HL-60 (cell line): ENCODE measurements at regions not wholly inside any gene's neighbourhood (a gene's known extent, or its start where the extent isn't known, plus 50 kb on each side); places are given as distances from the start of the nearest gene placed in this dataset.

Source experiments
- CTCF ChIP-seq: IDR thresholded peaks from one replicate; pipeline ENCODE4 v1.5.1; 2011; ENCODE audit warnings: low read length, control low read depth, inconsistent platforms; ENCODE audit not compliant: insufficient read depth
- GABPA ChIP-seq: IDR thresholded peaks from 2 replicates; pipeline ENCODE4 v1.6.1; 2012; ENCODE audit warnings: low read depth
- POLR2AphosphoS5 ChIP-seq: IDR thresholded peaks from 2 replicates; pipeline ENCODE4 v1.6.1; 2012; ENCODE audit warnings: low read depth
- SPI1 ChIP-seq: IDR thresholded peaks from 2 replicates; pipeline ENCODE4 v1.6.1; 2012; ENCODE audit warnings: low read depth, mild to moderate bottlenecking, borderline replicate concordance

- no peak for TF ChIP-seq CTCF
- TF ChIP-seq POLR2AphosphoS5: no peak
- no peak for TF ChIP-seq GABPA
- TF ChIP-seq SPI1: no peak
These were observed 237.7 kb upstream of the ZFHX3 start for GRCh38 chr16:73285436-73286201.
